HG03571 (cell line): ENCODE measurements at regions not wholly inside any gene's neighbourhood (a gene's known extent, or its start where the extent isn't known, plus 50 kb on each side); places are given as distances from the start of the nearest gene placed in this dataset.
A peak's percentile ranks its signal among the peaks of the same experiment; 100 is the strongest.
"Not testable (repeated sequence)": the region's sequence is repeated elsewhere in the genome, so short reads cannot be mapped to it uniquely, and the experiment has no call there.

ENCODE experiments used
- ATAC-seq: cut with Tn5 transposase; IDR thresholded peaks from one replicate; pipeline ENCODE4 v1.9.1; 2021; ENCODE audit not compliant: unreplicated experiment

- no peak for ATAC-seq
These were observed 73.6 kb upstream of the TIAM2 start for GRCh38 chr6:154921482-154921881.

DNA sequence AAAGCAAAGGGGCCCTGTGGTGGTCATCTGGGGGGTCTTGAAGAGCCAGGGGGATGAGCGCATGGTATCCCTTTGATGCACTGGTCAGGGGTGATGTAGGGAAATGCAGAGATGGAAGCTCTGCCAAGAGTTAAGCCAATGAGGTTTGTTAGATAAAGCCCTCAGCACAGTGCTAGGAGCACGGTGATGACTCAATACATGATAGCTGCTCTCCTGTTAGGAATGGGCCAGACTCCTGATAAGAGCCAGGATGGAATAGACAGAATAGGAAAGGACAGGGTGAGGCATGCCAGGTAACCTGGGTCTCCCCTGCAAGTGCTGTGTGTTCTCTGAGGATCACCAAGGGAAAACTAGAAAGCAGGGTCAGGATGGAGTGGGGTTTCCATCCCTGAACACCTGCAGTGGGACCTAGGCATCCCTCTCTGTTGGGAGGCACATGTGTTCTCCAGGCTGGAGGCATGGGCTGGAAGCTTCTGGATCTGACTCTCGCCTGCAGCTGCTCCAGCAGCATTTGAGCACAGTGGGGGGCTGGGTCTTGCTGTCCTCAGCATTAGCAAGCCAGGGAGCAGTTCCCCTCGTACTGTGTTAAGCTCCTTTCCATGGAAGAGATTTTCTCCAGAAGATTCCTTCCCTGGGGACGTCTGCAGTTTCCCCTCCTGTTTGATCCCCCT lies 71.8 kb upstream of the TIAM2 start:
- ATAC-seq, result no peak

- ATAC-seq, result no peak
These were observed 70.0 kb upstream of the TIAM2 start for GRCh38 chr6:154925130-154925529.

GRCh38 chr6:154926366-154926765 lies 68.7 kb upstream of the TIAM2 start:
- ATAC-seq, result no peak

DNA sequence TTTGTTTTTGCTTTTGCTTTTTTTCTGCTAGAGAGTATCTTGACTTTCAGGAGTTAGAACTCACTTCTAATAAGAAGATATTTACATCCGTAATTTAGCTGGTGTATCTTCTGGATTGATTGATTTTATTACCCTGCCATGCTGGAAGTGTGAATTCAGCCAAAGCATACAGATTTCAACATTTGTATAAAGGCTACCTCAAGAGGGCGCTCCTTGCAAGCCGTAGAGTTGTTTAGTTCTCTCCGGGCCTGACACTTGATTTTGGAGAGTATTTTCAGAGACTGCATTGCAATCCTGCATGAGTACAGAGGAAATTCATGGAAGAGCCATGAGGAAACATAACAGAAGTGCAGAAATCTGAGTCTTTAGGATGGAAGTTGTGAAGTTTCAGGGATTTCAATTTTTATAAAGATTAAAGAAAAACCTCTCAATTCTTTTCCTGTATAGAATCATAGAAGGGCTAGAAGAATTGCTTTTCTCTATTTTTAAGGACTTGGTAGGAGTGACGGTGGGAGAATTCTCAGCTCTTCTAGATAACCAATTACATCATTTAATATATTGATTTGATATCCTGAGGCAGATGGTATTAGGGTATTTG lies 66.7 kb upstream of the TIAM2 start:
- peak; percentile 71 for ATAC-seq

- no peak for ATAC-seq
These were observed 64.7 kb upstream of the TIAM2 start for GRCh38 chr6:154930451-154930851.

- ATAC-seq, result no peak
These were observed 63.2 kb upstream of the TIAM2 start for GRCh38 chr6:154931711-154932424.

DNA sequence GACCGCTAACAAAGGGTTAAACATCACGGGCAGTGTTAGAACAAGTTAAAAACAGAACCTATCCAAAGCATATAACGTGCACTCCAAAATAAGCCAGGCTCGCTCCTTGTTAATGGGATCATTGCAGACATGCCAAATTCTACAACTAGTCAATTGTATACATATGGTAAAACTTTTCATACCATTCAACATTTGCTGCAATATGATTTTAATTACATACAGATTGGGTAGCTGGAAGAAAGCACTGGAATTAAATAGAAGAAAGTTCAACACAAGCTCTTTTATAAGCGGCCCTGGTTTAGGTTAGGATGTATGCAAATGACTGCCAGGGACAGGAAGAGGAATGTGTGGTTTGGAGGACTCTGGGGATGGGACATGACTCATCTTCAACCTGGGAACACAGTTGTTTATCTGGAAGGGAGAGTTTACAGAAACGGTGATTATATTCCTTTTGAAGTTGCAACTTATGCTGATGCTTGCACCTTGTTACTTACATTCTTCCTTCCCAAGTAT lies 62.5 kb upstream of the TIAM2 start:
- ATAC-seq, result no peak

DNA sequence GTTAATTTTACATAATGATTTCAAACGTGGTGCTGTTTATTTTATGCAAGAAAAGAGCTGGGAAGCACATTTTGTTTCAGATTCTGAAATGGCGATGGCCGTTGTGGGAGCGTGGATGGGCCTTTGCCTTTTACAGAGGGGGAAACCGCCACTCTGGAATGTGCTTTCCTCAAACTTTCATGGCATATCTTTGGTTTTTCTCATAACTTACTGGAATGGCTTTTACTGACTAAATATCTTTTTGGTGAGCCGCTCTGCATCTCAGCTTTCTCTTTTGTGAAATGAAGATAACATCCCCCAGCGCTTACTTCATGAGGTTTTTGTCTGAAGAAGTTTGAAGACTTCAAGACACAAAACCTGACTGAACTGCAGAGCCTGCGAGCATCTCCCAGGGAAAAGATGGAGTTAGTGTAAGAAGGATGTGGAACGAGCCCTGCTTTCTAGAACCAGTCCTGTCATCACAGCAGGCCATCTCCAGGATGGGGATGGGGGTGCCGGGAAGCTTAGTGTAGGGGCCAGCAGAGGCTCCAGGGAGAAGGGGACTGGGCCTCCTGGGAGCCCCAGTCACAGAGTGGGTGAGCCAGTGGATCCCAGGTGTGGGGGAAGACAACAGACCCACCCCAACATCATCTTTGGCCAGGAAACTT lies 61.8 kb upstream of the TIAM2 start:
- no peak for ATAC-seq

DNA sequence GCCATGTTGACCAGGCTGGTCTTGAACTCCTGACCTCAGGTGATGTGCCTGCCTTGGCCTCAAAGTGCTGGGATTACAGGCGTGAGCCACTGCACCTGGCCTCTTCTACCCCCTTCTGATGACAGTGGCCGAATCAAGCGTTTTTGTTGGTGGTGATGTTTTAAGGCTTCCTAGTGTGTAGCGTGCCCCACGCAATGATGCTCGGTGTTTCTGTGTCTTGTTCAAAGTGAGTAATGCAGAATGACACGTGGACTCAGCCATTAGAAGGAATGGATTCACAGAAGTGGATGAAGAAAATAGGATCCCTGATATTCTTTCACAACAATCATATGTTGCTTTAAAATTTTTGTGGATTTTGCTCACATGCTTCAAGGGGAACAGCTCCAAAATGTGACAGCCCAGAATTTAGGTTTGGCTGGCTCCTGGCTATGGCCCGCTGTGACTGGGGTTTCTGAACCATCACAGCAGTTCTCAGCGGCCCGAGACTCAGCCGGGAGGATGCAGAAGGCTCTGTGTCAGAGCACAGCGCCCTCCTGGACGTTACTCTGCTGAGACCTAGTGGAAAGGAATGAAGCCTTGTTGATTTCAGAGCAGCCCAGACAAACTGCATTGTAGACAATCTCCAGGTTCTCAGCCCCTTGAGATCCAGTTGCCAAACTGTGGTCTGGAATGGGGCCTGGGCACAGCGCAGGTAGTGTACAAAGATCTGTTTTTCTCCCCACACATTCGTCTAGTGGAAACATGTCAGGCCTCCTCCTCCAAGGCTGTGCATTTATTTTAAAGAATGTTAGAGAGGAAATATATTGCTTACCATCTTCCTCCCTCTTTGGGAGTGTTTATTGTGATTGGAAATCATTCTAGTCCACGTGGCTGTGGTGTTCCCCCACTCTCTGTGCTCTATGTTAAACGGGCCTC lies 57.6 kb upstream of the TIAM2 start:
- ATAC-seq, result no peak

- no peak for ATAC-seq
These were observed 56.9 kb upstream of the TIAM2 start for GRCh38 chr6:154938221-154938580.

DNA sequence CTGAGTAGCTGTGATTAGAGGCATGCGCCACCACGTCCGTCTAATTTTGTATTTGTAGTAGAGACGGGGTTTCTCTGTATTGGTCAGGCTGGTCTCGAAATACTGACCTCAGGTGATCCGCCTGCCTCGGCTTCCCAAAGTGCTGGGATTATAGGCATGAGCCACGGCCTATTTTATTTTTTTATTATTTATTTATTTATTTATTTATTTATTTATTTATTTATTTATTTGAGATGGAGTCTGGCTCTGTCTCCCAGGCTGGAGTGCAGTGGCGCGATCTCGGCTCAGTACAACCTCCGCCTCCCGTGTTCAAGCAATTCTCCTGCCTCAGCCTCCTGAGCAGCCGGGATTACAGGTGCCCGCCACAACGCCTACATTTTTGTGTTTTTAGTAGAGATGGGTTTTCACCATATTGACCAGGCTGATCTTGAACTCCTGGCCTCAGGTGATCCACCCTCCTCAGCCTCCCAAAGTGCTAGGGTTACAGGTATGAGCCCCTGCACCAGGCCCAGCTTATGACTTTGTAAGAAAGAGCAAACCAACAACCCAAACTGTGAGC lies 56.3 kb upstream of the TIAM2 start:
- not testable (repeated sequence) for ATAC-seq

DNA sequence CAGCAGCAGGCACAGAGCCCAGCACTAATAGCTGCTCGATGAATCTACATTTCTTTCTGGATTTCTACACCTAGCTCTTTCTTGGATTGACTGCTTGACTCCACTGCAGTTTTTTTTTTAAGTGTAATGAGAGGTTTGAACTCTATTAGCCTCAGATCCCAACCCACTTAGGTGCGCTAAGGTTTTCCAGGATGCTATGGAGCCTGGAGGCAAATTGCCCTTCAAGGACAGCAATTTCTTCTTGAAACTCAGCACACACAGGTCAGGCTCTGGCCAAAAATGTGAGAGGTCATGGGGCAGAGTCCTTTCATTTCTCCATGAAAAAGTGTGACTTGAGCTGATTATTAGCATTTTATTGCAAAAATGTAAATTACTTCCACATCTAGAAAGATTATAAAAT lies 52.3 kb upstream of the TIAM2 start:
- ATAC-seq, result no peak

- no peak for ATAC-seq
These were observed 49.7 kb upstream of the TIAM2 start for GRCh38 chr6:154945271-154945890.
